Fibroblast of lung (primary cell): ENCODE measurements at regions not wholly inside any gene's neighbourhood (a gene's known extent, or its start where the extent isn't known, plus 50 kb on each side); places are given as distances from the start of the nearest gene placed in this dataset.

Experiments used
- DNase-seq, 2 donors: peaks; one replicate each; pipeline versions ENCODE4 v3.0.0 to v3.0.0-alpha.2; 2010; ENCODE audit warnings: low read depth in 2 of 2
- H2AFZ ChIP-seq: 2 replicates; pipeline ENCODE4 v1.5.1; 2012; ENCODE audit warnings: low read length, control low read depth, inconsistent platforms
- H3K27ac ChIP-seq: 2 replicates; pipeline ENCODE4 v1.5.1; 2011; ENCODE audit warnings: low read length, control low read depth; ENCODE audit not compliant: insufficient read depth
- H3K27me3 ChIP-seq: 2 replicates; pipeline ENCODE4 v1.5.1; 2011; ENCODE audit warnings: mild to moderate bottlenecking, low read length; ENCODE audit not compliant: control insufficient read depth, insufficient read depth
- H3K36me3 ChIP-seq: 2 replicates; pipeline ENCODE4 v1.5.1; 2011; ENCODE audit warnings: low read length; ENCODE audit not compliant: control insufficient read depth, insufficient read depth
- H3K4me1 ChIP-seq: 2 replicates; pipeline ENCODE4 v1.5.1; 2011; ENCODE audit warnings: low read length; ENCODE audit not compliant: control insufficient read depth, insufficient read depth; ENCODE audit errors: extremely low read depth
- H3K4me2 ChIP-seq: 2 replicates; pipeline ENCODE4 v1.5.1; 2011; ENCODE audit warnings: low read length, control low read depth; ENCODE audit not compliant: insufficient read depth; ENCODE audit errors: extremely low read depth
- H3K4me3 ChIP-seq, 4 experiments: fragments of 200-600 bp in 1 of 4; sonication (generic) in 1 of 4; replicated peaks in 1 of 4; 2 replicates each; pipeline ENCODE4 v1.5.1; 2011 to 2016; ENCODE audit warnings: low read length in 4 of 4, low read depth in 3 of 4, mild to moderate bottlenecking in 3 of 4, control low read depth in 2 of 4, inconsistent platforms in 1 of 4, mixed read lengths in 1 of 4; ENCODE audit not compliant: insufficient read depth in 1 of 4; ENCODE audit errors: control extremely low read depth in 1 of 4
- H3K79me2 ChIP-seq: 2 replicates; pipeline ENCODE4 v1.5.1; 2012; ENCODE audit warnings: mild to moderate bottlenecking, low read length, inconsistent platforms; ENCODE audit not compliant: control insufficient read depth, insufficient read depth
- H3K9ac ChIP-seq: 2 replicates; pipeline ENCODE4 v1.5.1; 2011; ENCODE audit warnings: mild to moderate bottlenecking, low read length, control low read depth; ENCODE audit not compliant: insufficient read depth
- H3K9me3 ChIP-seq: 2 replicates; pipeline ENCODE4 v1.5.1; 2012; ENCODE audit warnings: low read depth, low read length; ENCODE audit not compliant: control insufficient read depth, insufficient read depth
- H4K20me1 ChIP-seq: 2 replicates; pipeline ENCODE4 v1.5.1; 2011; ENCODE audit warnings: low read length; ENCODE audit not compliant: control insufficient read depth, insufficient read depth; ENCODE audit errors: extremely low read depth
- EZH2 ChIP-seq: IDR thresholded peaks from 2 replicates; pipeline ENCODE4 v1.5.1; 2012; ENCODE audit warnings: low read length, control low read depth, mild to moderate bottlenecking; ENCODE audit errors: missing control alignments
- TF ChIP-seq, protein P1 (sequence below), 2 donors: IDR thresholded peaks in 1 of 2; conservative IDR thresholded peaks in 1 of 2; 1 replicate in 1 of 2; 2 replicates in 1 of 2; pipeline ENCODE4 v1.5.1; 2011 to 2012; ENCODE audit warnings: low read length in 2 of 2, control low read depth in 1 of 2, inconsistent platforms in 1 of 2, low read depth in 1 of 2, mild to moderate bottlenecking in 1 of 2

DNA sequence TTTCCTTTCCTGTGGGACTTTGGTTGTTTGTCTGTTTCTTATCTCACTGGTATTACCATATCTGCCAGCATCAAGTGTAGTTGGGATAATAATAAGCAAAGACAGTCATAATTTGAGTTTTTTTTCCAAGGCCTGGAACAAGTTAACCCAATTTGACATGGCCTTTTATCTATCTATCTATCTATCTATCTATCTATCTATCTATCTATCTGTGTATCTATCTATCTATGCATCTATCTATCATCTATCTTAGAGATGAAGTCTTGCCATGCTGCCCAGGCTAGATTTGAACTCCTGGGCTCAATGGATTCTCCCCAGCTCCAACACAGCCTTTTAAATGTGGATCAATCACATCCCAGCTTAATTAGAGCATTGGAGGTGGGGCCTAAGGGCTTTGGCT, 174.1 kb upstream of the CSF3R start:
- Histone ChIP-seq H3K27me3 (no peaks in the 10 kb centered on the region), H3K4me2 (no peak overlapping the region), H3K79me2 (no peaks in the 10 kb centered on the region), H2AFZ (no peak overlapping the region), H3K9ac (no peak overlapping the region), H3K36me3 (no peaks in the 10 kb centered on the region), H3K9me3 (no peaks in the 10 kb centered on the region), H4K20me1 (no peaks in the 10 kb centered on the region), H3K4me1 (no peaks in the 10 kb centered on the region), H3K27ac (no peak overlapping the region), H3K4me3 (no peak overlapping the region)
- DNase-seq: no peak
- TF ChIP-seq, protein P1, sequence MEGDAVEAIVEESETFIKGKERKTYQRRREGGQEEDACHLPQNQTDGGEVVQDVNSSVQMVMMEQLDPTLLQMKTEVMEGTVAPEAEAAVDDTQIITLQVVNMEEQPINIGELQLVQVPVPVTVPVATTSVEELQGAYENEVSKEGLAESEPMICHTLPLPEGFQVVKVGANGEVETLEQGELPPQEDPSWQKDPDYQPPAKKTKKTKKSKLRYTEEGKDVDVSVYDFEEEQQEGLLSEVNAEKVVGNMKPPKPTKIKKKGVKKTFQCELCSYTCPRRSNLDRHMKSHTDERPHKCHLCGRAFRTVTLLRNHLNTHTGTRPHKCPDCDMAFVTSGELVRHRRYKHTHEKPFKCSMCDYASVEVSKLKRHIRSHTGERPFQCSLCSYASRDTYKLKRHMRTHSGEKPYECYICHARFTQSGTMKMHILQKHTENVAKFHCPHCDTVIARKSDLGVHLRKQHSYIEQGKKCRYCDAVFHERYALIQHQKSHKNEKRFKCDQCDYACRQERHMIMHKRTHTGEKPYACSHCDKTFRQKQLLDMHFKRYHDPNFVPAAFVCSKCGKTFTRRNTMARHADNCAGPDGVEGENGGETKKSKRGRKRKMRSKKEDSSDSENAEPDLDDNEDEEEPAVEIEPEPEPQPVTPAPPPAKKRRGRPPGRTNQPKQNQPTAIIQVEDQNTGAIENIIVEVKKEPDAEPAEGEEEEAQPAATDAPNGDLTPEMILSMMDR (conservative IDR thresholded peaks at IDR 0.05 in 1 of 2, IDR thresholded peaks at IDR 0.05 in 1 of 2; ENCODE audit: low read depth in 1 of 2, low read length in 2 of 2): no peak
- TF ChIP-seq EZH2: no peak

DNA sequence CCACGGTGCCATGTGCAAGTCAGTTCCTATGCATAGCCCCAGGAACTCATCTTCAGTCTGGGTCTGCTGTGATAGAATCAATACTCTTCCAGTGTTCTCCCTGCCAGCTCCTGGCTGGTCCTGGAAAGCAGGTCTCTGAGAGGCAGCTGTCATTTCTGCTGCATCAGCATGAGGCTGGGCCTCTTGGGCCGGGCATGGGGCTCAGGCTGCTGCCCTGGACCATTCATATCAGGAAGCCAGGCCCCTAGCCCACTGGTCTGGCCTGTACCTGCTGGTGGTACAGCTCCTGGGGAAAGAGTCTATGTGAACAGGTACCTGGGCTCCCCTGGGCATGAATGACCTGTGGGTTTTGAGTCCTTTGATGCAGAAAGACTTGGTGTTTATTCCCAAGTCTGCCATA, 173.6 kb upstream of the CSF3R start:
- Histone ChIP-seq H3K9me3 (no peaks in the 10 kb centered on the region), H2AFZ (no peak overlapping the region), H3K27ac (no peak overlapping the region), H3K27me3 (no peaks in the 10 kb centered on the region), H3K4me1 (no peaks in the 10 kb centered on the region), H3K36me3 (no peaks in the 10 kb centered on the region), H3K4me3 (no peak overlapping the region), H3K79me2 (no peaks in the 10 kb centered on the region), H4K20me1 (no peaks in the 10 kb centered on the region), H3K9ac (no peak overlapping the region), H3K4me2 (no peak overlapping the region)
- no peak for DNase-seq
- TF ChIP-seq, protein P1 (conservative IDR thresholded peaks at IDR 0.05 in 1 of 2, IDR thresholded peaks at IDR 0.05 in 1 of 2; ENCODE audit: low read depth in 1 of 2, low read length in 2 of 2): no peak
- TF ChIP-seq EZH2: no peak

DNA sequence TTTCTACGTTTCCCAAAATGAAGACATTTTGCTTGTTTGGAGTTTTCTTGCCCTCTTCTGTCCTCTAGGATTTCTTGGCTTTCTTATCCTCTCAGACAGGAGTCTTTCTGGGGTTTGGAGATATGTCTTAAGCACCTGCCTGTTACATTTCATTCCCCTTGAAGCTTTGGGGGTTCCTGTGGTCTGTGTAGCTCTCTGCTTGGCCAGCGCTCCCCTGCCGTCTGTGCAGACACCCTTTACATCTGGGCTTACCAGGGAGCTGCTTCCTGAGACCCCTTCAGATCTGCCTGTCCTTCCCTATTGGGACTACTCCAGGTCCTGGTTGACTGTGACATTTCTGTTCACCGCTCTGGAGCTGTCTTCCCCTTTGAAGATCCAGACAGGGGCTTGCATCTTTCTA, 171.9 kb upstream of the CSF3R start:
- H3K9me3 ChIP-seq: no peaks in the 10 kb centered on the region
- TF ChIP-seq, protein P1 (conservative IDR thresholded peaks at IDR 0.05 in 1 of 2, IDR thresholded peaks at IDR 0.05 in 1 of 2; ENCODE audit: low read depth in 1 of 2, low read length in 2 of 2): no peak
- no peak for TF ChIP-seq EZH2
- H3K79me2 ChIP-seq: no peaks in the 10 kb centered on the region
- H3K36me3 ChIP-seq: no peaks in the 10 kb centered on the region
- H3K4me2 ChIP-seq: no peak overlapping the region
- H3K4me3 ChIP-seq: no peak overlapping the region
- H4K20me1 ChIP-seq: no peaks in the 10 kb centered on the region
- H3K9ac ChIP-seq: no peak overlapping the region
- H2AFZ ChIP-seq: no peak overlapping the region
- DNase-seq: no peak
- H3K27ac ChIP-seq: no peak overlapping the region
- H3K27me3 ChIP-seq: no peaks in the 10 kb centered on the region
- no peaks in the 10 kb centered on the region for H3K4me1 ChIP-seq
